Activated CD4-positive, alpha-beta T cell treated with anti-CD3 and anti-CD28 coated beads for 36 hours (primary cell): ENCODE measurements at regions not wholly inside any gene's neighbourhood (a gene's known extent, or its start where the extent isn't known, plus 50 kb on each side); places are given as distances from the start of the nearest gene placed in this dataset.

Experiments used
- ATAC-seq: fragments of 200-7000 bp; cut with Tn5 transposase; one replicate; pipeline ENCODE4 v1.10.0; 2021; ENCODE audit warnings: mild to moderate bottlenecking, moderate library complexity
- CTCF ChIA-PET: fragments of 350-600 bp; sonication (Branson Sonifier 250); formaldehyde crosslinking; loops from one replicate; lab custom pipeline; 2021; ENCODE audit warnings: antibody characterized with exemption; lab: Charles Lee
- POLR2A ChIA-PET: fragments of 350-600 bp; sonication (Branson Sonifier 250); formaldehyde crosslinking; loops from one replicate; lab custom pipeline; 2021; ENCODE audit warnings: antibody characterized with exemption, inconsistent platforms; lab: Charles Lee
- DNase-seq: peaks from one replicate; pipeline ENCODE4 v3.0.0-alpha.2; 2020
- H3K27ac Mint-ChIP-seq: one replicate; pipeline ENCODE4 v1.8.0; 2021; ENCODE audit warnings: mixed read lengths
- H3K27me3 Mint-ChIP-seq: one replicate; pipeline ENCODE4 v1.8.0; 2021; ENCODE audit warnings: mixed read lengths
- H3K36me3 Mint-ChIP-seq: one replicate; pipeline ENCODE4 v1.8.0; 2021; ENCODE audit warnings: low read depth, mixed read lengths
- H3K4me1 Mint-ChIP-seq: one replicate; pipeline ENCODE4 v1.8.0; 2021; ENCODE audit warnings: mixed read lengths
- H3K4me3 Mint-ChIP-seq: one replicate; pipeline ENCODE4 v1.8.0; 2021; ENCODE audit warnings: mild to moderate bottlenecking, moderate library complexity, mixed read lengths
- H3K9me3 Mint-ChIP-seq: one replicate; pipeline ENCODE4 v1.8.0; 2021; ENCODE audit warnings: low read depth, mixed read lengths
- intact Hi-C, 2 experiments: fragments of 100-400 bp; cut with DNase I in 1 of 2; cut with micrococcal nuclease in 1 of 2; formaldehyde crosslinking; loops; one replicate each; pipeline versions ENCODE4 v1.14.2 to v1.15.1; 2022 to 2024; cut with DNase I, micrococcal nuclease

DNA sequence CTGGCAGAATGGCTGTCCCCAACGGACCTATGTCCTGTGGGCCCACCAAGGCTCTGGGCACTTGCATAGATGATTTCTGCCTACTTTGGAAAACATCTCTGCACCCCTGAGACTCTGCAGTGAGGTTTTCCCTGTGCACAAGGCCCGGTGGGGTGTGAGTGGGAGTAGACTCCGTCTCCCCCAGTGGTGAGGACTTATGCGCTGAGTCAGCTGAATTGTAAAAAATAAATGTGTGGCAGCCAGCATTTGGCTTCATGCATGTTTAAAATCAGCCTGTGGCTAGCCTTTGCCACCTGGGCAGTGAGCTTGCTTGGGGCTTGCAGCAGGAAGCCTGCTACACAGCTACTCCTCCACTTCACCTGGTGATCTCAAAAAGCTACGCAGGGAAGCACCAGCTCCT, 139.3 kb upstream of the WDR11 start:
- ChIA-PET CTCF (no interaction called here), POLR2A (no interaction called here)
- Mint-ChIP-seq H3K4me3 (no peak overlapping the region), H3K4me1 (no peaks in the 10 kb centered on the region), H3K27ac (no peak overlapping the region), H3K36me3 (no peaks in the 10 kb centered on the region), H3K27me3 (peaks cover 4% of the 10 kb centered on the region), H3K9me3 (no peaks in the 10 kb centered on the region)
- no peak for DNase-seq
- no peak for ATAC-seq
- intact Hi-C loops: no loop called here

- H3K36me3 Mint-ChIP-seq: no peaks in the 10 kb centered on the region
- peaks cover 2% of the 10 kb centered on the region for H3K27me3 Mint-ChIP-seq
- no peaks in the 10 kb centered on the region for H3K4me1 Mint-ChIP-seq
- POLR2A ChIA-PET: no interaction called here
- H3K27ac Mint-ChIP-seq: no peak overlapping the region
- no peak overlapping the region for H3K4me3 Mint-ChIP-seq
- intact Hi-C loops: no loop called here
- ATAC-seq (no peak), DNase-seq (no peak)
- H3K9me3 Mint-ChIP-seq: peaks cover 2% of the 10 kb centered on the region
- CTCF ChIA-PET: no interaction called here
Measured at GRCh38 chr10:120713573-120714205, 137.5 kb upstream of the WDR11 start.

GRCh38 chr10:120715171-120715570, 136.0 kb upstream of the WDR11 start:
- ChIA-PET POLR2A (no interaction called here), CTCF (no interaction called here)
- Mint-ChIP-seq H3K27ac (no peak overlapping the region), H3K27me3 (peaks cover 2% of the 10 kb centered on the region), H3K9me3 (peaks cover 2% of the 10 kb centered on the region), H3K4me3 (no peak overlapping the region), H3K36me3 (no peaks in the 10 kb centered on the region), H3K4me1 (no peaks in the 10 kb centered on the region)
- DNase-seq (no peak), ATAC-seq (no peak)
- intact Hi-C loops: no loop called here

DNA sequence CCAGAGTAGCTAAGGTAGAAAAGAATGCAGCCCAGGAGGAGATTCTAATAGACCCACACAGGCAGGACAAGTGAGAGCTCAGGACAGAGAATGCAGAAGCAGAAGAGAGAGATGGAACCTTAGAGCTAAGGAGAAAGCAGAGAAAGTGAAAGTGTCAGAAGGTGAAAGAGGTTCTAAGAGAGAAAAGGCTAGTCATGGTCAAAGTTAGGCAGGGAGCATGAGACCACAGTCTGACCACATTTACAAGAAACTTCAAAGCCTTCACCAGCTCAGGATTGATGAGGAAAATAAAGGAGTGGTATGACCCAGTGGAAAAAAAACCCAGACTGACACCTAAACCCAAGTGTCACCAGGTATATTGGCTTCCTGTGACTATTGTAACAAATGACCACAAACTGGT, 131.8 kb upstream of the WDR11 start:
- POLR2A ChIA-PET: no interaction called here
- Mint-ChIP-seq H3K36me3 (no peaks in the 10 kb centered on the region), H3K4me3 (no peak overlapping the region), H3K27me3 (no peaks in the 10 kb centered on the region), H3K9me3 (peaks cover 2% of the 10 kb centered on the region), H3K4me1 (no peaks in the 10 kb centered on the region), H3K27ac (no peak overlapping the region)
- CTCF ChIA-PET: no interaction called here
- intact Hi-C loops: no loop called here
- DNase-seq (no peak), ATAC-seq (no peak)

DNA sequence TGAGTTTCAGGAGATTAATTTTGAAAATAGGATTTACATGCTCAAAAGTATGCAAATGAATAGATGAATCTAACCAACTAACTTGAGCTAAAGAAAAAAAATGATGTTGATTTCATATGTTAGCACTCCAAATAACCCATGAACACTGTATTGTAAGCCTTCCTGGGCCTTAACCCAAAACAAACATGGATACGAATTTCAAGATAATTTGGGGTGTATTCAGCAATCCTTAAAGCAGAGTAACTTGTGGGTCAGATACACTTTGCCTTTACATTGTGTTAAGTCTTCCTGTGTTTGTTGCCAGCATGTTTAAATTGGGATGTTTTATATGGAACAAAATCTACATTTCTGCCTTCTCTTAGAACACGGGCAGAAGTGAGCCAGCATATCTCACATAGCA, 124.2 kb upstream of the WDR11 start:
- ChIA-PET POLR2A (no interaction called here), CTCF (interaction anchor here (1.0 kb wide), 1 partner anchor 9 kb away, joined by 3 read pairs; no protein-coding TSS in a partner anchor)
- H3K4me1 Mint-ChIP-seq: no peaks in the 10 kb centered on the region
- no peak for ATAC-seq
- DNase-seq: no peak
- intact Hi-C loops: no loop called here
- no peaks in the 10 kb centered on the region for H3K9me3 Mint-ChIP-seq
- no peak overlapping the region for H3K4me3 Mint-ChIP-seq
- no peak overlapping the region for H3K27ac Mint-ChIP-seq
- no peaks in the 10 kb centered on the region for H3K27me3 Mint-ChIP-seq
- no peaks in the 10 kb centered on the region for H3K36me3 Mint-ChIP-seq

DNA sequence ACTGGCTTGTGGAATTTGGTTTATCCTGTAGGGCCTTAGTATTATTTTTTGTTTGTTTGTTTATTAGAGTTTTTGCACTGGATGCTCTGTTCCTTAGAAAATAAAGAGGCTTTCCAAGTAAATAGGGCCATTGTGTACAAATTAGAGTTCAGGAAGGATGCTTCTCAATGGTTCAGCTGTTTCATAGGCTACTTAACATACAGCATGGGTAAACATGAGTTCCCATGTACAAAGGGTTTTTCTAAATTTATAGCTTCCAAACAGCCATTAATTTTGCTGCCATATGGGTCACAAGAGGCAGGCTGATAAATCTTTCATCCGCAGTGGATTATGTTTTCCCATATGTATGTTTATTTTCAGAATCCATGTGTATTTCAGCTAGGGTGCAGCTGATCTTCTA, 121.6 kb upstream of the WDR11 start:
- no peak for ATAC-seq
- DNase-seq: no peak
- Mint-ChIP-seq H3K9me3 (no peaks in the 10 kb centered on the region), H3K4me3 (no peak overlapping the region), H3K36me3 (no peaks in the 10 kb centered on the region), H3K27ac (no peak overlapping the region), H3K27me3 (peaks cover 2% of the 10 kb centered on the region), H3K4me1 (no peaks in the 10 kb centered on the region)
- POLR2A ChIA-PET: no interaction called here
- intact Hi-C loops: no loop called here
- CTCF ChIA-PET: no interaction called here

DNA sequence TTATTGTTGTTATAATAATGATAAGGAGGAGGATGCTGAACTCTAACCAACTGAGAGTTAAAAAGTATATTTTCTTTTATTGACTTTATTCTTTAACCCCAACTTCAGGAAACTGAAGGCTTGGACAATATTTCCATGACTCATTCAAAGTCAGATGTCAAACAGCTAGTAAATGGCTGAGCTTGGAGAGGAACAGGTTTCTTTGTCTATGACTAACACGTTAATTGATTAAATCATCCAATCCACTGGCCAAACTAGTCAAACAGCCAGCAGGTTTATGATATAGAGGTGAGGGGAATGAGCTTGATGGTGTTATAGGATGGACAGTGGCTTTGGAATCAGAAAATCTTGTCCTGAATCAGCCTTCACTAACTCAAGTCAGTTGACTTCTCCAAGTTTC, 119.1 kb upstream of the WDR11 start:
- no peaks in the 10 kb centered on the region for H3K36me3 Mint-ChIP-seq
- H3K27me3 Mint-ChIP-seq: peaks cover 4% of the 10 kb centered on the region
- DNase-seq: no peak
- H3K27ac Mint-ChIP-seq: no peak overlapping the region
- peak; percentile 21 for ATAC-seq
- no peaks in the 10 kb centered on the region for H3K4me1 Mint-ChIP-seq
- intact Hi-C loops: no loop called here
- ChIA-PET POLR2A (no interaction called here), CTCF (no interaction called here)
- H3K9me3 Mint-ChIP-seq: no peaks in the 10 kb centered on the region
- H3K4me3 Mint-ChIP-seq: no peak overlapping the region

GRCh38 chr10:120732643-120733313, 118.4 kb upstream of the WDR11 start:
- H3K27me3 Mint-ChIP-seq: peaks cover 4% of the 10 kb centered on the region
- no peaks in the 10 kb centered on the region for H3K4me1 Mint-ChIP-seq
- ChIA-PET POLR2A (no interaction called here), CTCF (no interaction called here)
- intact Hi-C loops: no loop called here
- no peaks in the 10 kb centered on the region for H3K9me3 Mint-ChIP-seq
- ATAC-seq (no peak), DNase-seq (peak; percentile 12)
- no peak overlapping the region for H3K27ac Mint-ChIP-seq
- no peaks in the 10 kb centered on the region for H3K36me3 Mint-ChIP-seq
- no peak overlapping the region for H3K4me3 Mint-ChIP-seq

GRCh38 chr10:120734483-120735078, 116.6 kb upstream of the WDR11 start:
- Mint-ChIP-seq H3K36me3 (no peaks in the 10 kb centered on the region), H3K27ac (no peak overlapping the region), H3K9me3 (no peaks in the 10 kb centered on the region), H3K4me3 (no peak overlapping the region), H3K27me3 (peaks cover 4% of the 10 kb centered on the region), H3K4me1 (no peaks in the 10 kb centered on the region)
- DNase-seq: no peak
- ChIA-PET CTCF (interaction anchor here (0.6 to 1.0 kb wide), 3 partner anchors 12 to 1254 kb away, joined by 3 to 4 read pairs (median 3); partner anchors contain the start of gene TACC2), POLR2A (no interaction called here)
- intact Hi-C loops: loop anchor here (5.0 kb wide), 2 partner anchors 312 to 512 kb away; no protein-coding TSS in a partner anchor
- peak; percentile 50 for ATAC-seq

DNA sequence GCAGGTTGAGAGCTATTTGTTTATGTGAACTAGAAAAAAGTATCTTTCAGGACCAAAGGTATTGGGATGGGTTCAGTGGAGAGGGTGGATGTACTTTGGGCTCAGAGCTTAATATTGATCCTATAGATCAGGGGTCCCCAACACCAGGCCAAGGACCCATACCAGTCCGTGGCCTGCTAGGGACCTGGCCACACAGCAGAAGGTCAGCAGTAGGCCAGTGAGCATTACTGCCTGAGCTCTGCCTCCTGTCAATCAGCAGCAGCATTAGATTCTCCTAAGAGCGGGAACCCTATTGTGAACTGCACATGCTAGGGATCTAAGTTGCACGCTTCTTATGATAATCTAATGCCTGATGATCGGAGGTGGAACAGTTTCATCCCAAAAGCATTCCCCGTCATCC, 115.8 kb upstream of the WDR11 start:
- ChIA-PET POLR2A (no interaction called here), CTCF (interaction anchor here (0.6 to 1.0 kb wide), 3 partner anchors 12 to 1254 kb away, joined by 3 to 4 read pairs (median 3); partner anchors contain the start of gene TACC2)
- ATAC-seq (peak; percentile 28), DNase-seq (peak; percentile 6)
- intact Hi-C loops: loop anchor here (5.0 kb wide), 2 partner anchors 313 to 513 kb away; no protein-coding TSS in a partner anchor
- peaks cover 4% of the 10 kb centered on the region for H3K27me3 Mint-ChIP-seq
- H3K4me1 Mint-ChIP-seq: no peaks in the 10 kb centered on the region
- no peaks in the 10 kb centered on the region for H3K36me3 Mint-ChIP-seq
- no peak overlapping the region for H3K27ac Mint-ChIP-seq
- no peak overlapping the region for H3K4me3 Mint-ChIP-seq
- no peaks in the 10 kb centered on the region for H3K9me3 Mint-ChIP-seq

DNA sequence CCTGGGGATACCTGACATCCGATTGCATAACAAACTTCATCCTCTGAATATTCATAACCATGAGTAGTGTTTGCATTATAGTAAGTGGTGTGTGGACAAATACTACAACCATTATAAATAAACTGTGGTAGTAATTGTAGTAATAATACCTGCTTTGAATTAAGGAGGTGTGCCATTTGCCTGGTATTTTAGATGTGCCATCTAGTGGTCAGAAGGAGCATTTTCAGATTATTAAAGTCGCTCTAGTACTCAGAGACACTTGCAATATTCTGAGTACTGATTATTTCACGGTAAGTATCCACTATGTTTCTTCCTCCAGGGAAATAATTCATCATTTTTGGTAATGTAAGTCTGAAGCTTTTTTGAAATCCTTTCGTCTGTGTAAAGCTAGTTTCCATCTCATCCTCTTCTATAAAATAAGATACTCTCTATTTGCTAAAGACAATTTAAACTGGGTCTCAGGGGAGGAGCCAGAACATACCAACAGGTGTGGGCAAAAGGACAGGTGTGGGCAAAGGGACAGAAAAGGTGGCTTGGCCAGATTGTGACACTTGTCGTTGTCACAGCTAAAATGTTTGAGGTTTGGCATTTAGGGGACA, 115.3 kb upstream of the WDR11 start:
- ATAC-seq: no peak

More for the DNA sequence above, 115.3 kb upstream of the WDR11 start:
- CTCF ChIA-PET: interaction anchor here (0.8 to 1.4 kb wide), 5 partner anchors 10 to 1253 kb away, joined by 3 read pairs; partner anchors contain the start of gene TACC2
- DNase-seq: no peak
- intact Hi-C loops: loop anchor here (1.0 to 5.0 kb wide), 3 partner anchors 313 to 514 kb away; no protein-coding TSS in a partner anchor
- POLR2A ChIA-PET: no interaction called here
- no peak overlapping the region for H3K4me3 Mint-ChIP-seq
- no peaks in the 10 kb centered on the region for H3K4me1 Mint-ChIP-seq
- no peaks in the 10 kb centered on the region for H3K9me3 Mint-ChIP-seq
- H3K27me3 Mint-ChIP-seq: peaks cover 4% of the 10 kb centered on the region
- no peak overlapping the region for H3K27ac Mint-ChIP-seq
- H3K36me3 Mint-ChIP-seq: no peaks in the 10 kb centered on the region
